ENCODE measurements at regions not wholly inside any gene's neighbourhood (a gene's known extent, or its start where the extent isn't known, plus 50 kb on each side); places are given as distances from the start of the nearest gene placed in this dataset.

- TF ChIP-seq CTCF (IDR thresholded peaks at IDR 0.05; ENCODE audit: low read depth, low read length) (no peak), MYC (IDR thresholded peaks at IDR 0.05; ENCODE audit: low read depth, low read length) (no peak), MAX (IDR thresholded peaks at IDR 0.05; ENCODE audit: low read depth, low read length) (no peak)
These were observed 185.2 kb upstream of the GADL1 start for GRCh38 chr3:31079689-31080088.
